Urothelium cell line (cell line): ENCODE measurements at regions not wholly inside any gene's neighbourhood (a gene's known extent, or its start where the extent isn't known, plus 50 kb on each side); places are given as distances from the start of the nearest gene placed in this dataset.
"Not testable (repeated sequence)": the region's sequence is repeated elsewhere in the genome, so short reads cannot be mapped to it uniquely, and the experiment has no call there.

Source experiments
- DNase-seq: peaks from one replicate; pipeline ENCODE4 v3.0.0; 2011; ENCODE audit warnings: low spot score, mixed read lengths
- FAIRE-seq: peaks from 2 replicates; lab custom pipeline; 2011; peaks lifted over from hg19 to GRCh38; lab: Jason Lieb, UNC

DNA sequence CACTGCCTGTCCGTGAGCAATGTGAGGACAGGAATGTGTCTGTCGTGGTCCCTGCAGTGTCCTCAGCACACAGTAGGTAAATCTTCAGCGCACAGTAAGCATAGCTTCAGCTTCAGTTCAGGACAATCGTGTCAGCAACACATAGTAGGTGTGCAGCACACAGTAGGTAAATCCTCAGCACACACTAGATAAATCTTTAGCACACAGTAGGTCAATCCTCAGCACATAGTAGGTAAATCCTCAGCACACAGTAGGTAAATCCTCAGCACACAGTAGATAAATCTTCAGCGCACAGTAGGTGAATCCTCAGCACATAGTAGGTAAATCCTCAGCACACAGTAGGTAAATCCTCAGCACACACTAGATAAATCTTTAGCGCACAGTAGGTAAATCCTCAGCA is 102.4 kb downstream of the MICALL2 start:
- not testable (repeated sequence) for DNase-seq
- peak; percentile 99 for FAIRE-seq

DNA sequence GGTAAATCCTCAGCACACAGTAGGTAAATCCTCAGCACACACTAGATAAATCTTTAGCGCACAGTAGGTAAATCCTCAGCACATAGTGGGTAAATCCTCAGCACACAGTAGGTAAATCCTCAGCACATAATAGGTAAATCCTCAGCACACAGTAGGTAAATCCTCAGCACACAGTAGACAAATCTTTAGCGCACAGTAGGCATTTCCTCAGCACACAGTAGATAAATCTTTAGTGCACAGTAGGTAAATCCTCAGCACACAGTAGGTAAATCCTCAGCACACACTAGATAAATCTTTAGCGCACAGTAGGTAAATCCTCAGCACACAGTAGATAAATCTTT is 102.0 kb downstream of the MICALL2 start:
- not testable (repeated sequence) for DNase-seq, FAIRE-seq

DNA sequence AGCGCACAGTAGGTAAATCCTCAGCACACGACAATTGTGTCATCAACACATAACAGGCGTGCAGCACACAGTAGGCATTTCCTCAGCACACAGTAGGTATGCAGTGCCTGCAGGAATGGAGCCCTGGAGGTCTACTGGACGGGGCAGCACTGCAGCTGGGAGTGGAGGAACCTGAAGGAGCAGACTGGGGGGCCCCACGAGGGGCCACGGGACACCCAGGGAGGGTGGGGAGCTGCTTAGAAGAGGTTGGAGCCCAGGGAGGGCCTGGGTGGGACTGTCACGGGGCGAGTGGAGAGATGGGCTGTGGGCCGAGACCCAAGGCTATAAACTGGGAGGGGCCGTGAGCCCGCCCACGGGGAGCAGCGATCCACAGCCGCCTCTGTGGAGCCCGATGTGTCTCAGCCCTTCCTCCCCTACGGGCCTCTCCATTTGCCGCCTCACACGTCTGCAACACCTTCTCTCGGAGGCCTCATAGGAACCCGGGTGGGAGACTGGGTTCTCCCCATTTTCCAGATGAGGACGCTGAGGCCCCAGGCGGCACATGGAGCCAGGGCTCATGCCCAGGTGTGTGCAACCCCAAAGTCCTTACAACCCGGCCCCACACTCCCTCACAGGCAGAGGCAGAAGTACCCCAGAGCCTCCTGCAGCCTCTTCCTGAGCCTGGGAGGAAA is 101.5 kb downstream of the MICALL2 start:
- FAIRE-seq (no peak), DNase-seq (no peak)

DNA sequence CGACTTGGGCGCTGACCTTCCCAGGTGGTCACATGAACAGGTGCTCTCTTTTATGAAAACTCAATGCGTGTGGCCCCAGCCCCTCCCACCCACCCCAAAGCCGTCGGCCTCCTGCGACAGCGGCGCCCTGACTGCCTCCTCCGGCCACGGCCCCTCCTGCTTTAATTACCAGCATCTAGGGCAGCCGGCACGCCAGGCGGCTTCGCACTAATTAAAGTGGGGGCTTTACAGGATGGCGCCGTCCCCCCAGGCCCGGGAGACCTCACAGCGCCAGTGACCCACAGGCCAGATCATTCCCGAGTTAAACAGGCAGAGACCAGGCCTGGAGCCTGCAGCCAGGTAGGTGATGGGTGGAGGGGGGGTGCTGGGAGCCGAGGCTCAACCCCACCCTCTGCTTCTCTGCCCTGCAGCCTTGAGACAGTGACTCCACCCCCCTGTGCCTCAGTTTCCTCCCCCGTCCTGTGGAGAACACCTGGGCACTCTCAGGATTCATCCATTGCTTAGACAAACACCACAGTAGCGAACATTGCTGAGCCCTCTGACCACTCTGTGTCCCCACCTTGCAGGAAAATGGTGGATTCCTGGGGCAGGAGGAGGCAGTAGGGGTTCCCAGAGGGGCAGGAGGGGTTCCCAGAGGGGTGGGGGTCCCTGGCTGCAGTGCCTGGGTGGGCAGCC is 100.8 kb downstream of the MICALL2 start:
- FAIRE-seq, result peak; percentile 84
- no peak for DNase-seq

DNA sequence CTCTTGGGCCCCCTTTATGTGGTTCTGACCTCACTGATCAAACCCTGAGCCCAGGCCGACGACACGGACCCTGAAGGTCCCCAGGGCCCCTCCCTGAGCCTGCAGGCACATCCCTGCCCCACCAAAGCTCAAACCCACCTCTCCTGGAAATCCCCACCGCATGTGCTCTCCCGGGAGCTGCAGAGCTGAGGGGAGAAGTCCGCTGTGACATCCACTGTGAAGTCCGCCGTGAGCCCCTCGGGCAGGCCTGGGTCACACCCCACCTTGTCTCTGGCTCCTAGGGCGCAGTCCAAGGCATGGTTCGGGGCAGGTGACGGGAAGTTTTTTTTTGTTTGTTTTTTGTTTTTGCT is 100.2 kb downstream of the MICALL2 start:
- FAIRE-seq (no peak), DNase-seq (no peak)

DNA sequence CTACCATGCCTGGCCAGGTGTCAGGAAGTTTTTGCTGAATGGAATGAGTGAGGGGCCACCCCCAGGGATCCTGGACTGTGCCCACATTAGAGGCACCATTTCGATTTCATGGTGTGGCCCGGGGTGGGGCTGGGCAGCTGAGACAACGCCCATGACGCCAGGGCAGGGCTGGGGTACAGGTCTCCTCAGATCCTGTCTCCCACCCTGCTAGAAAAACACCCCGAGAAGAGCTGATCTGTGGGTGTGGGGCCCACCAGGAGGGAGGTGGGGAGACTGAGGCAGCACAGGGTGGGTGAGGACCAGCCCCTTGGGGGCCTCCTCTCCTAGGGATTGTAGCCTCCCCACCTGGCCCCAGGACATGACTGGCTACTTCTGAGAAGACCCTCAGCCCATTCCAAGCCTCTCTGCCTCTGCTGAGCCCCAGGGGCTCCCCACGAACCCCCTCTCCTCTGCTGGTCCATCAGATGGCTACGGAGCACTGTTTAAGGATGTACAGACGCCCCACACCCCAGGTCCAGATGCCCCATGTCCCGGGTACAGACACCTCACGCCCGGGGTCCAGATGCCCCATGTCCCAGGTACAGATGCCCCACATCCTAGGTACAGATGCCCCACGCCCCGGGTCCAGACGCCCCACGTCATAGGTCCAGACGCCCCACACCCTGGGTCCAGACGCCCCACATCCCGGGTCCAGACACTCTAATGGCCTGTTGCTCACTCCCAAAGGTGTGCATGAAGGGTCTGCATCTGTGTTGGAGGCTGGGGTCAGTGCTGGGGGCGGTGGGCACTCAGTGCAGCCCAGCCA is 99.4 kb downstream of the MICALL2 start:
- no peak for FAIRE-seq
- no peak for DNase-seq

DNA sequence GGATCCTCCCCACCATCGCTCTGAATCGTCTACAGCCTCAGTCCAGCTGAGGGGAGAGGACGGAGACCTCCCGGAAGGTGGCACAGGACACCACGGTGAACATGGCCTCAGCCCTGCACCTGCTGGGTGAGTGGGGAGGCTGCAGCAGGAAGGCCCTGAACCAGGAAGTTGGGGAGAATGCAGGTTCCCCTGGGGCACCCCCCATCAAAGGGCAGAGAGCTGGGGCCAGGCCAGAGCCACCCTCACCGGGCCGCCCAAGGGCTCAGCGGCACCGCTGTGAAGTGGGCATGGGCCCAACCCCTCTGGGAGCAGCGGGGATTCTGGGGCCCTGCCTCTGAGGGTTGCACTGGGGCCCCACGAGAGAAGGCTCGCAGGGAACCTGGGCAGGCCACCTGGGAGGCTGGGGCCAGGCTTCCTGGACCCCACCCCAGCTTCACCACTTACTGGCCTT is 98.7 kb downstream of the MICALL2 start:
- no peak for DNase-seq
- peak; percentile 84 for FAIRE-seq

DNA sequence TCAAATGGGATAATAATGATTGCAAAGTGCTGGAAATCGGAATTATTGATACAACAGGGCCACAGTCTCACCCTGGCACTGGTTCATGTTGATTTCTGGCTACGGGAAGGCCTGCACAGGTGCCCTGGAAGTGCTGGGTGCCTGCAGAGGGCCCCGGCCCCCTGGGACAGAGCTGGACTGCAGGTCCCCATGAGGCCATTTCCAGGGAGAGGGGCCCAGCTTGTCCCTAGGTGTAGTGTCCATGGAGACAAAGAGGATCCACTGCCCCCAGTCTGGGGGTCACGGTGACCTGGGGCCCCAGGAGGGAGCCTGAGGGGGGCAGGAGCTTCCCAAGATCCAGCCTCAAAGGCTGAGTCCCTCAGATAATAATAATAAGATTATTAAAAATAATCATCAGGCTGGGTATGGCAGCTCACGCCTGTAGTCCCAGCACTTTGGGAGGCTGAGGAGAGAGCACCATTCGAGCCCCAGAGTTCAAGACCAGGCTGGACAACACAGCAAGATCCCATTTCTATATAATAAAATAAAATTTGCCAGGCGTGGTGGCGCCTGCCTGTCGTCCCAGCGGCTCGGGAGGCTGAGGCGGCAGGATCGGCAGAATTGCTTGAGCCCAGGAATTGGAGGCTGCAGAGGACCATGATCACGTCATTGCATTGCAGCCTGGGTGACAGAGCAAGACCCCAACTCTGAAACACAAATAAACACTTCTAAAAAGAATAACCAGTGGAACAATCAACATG is 98.1 kb downstream of the MICALL2 start:
- no peak for DNase-seq
- no peak for FAIRE-seq

DNA sequence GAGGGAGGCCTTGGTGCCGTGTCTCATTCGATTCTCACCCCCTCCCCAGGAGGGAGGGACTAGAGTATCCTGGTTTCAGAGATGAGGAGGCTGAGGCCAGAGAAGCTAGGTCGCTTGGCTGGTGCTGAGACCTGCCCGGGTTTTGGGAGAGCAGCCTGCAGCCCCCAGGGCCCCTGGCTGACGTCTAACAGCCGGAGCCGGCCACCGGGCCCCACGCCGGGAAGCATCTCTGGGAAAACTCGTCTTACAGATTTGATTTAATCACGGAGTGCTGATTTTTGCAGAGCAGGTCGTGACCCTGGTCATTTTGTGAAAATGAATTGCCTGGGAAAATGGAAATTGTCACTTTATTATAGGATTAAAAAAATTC is 97.5 kb downstream of the MICALL2 start:
- peak; percentile 68 for FAIRE-seq
- DNase-seq, result no peak

DNA sequence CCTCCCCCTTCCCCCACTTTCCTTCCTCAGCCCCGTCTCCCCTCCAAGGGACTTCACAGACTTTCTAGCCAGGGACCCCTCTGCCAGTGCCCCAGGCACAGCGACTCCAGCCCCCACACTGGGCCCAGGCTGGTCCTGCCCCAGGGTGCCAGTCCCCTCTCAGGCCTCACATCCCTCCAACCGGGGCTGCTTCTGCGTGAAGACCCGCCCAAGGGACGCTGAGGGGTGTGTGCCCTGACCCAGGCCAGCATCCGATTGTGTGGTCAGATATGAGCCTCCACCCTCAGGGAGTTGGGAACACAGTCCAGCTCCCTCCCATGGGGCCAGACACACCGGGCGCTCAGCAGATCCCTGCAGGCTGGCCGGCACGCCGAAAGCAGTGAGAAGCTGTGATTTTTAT is 97.0 kb downstream of the MICALL2 start:
- no peak for DNase-seq
- no peak for FAIRE-seq

DNA sequence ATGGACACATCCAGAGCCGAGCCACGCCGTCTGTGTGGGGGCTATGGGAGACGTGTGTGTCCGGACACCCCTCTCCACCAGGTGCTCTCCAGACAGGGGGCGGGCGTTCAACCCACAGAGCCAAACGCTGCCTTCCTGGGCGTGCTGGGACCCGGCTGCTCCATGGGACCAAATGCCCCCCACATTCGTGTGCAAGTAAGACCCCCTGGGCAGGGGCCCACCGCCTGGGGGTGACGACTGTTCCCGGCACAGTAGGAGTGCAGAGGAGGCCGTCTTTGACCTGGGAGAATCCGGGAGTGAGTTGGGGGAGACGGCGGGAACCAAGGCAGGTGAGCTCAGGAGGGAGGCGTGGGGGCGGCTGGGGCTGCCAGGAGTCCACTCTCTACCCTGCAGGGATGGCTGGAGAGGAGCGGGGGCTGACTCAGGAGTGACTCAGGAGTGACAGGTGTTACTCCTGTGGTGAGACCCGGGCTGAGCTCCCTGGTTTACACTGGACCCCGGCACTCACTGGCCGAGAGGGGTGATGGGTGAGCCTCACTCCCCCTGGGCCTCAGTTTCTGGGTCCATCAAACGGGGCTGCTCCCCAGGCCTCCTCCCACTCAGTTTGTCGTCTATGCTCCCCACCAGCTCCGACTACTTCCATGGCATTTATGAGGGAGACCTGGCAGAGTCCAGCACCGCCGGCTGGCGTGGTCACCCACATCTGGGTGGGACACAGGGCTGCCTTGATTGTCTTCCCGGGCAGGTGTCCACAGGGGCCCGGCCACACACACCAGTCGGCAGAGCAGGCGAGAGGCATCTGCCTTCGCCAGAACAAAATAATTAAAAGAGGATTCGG is 95.0 kb downstream of the MICALL2 start:
- no peak for DNase-seq

DNA sequence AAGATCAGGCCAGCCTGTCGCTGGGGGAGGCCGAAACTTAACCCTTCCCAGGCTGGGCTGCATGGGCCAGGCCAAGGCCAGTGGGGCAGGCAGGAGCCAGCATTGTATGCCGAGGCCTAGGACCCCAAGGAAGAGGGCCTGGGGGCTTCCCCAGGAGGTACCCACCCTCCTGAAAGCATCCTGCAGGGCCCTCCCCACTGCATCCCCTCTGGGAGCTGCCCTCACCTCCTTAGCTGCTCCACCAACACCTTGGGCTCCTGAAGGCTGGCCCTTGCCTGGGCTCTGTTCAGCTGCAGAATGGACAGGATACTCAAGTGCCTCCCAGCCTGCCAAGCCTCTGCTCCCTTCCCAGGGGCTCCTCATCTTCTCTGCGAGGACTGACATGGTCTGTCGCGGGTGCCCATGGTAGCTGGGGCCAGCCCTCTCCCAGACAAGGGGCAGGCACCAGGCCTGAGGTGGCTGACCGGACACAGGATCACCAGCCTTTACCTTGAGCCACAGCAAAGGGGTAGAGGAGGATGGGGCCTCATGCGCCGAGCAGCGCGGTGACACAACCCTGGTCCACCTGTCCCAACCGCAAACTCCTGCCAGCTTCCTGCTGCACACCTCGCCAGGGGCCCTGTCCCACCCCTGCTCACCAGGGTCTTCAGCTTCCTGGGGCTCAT is 94.2 kb downstream of the MICALL2 start:
- FAIRE-seq (peak; percentile 87), DNase-seq (no peak)

More for the DNA sequence above, 95.0 kb downstream of the MICALL2 start:
- FAIRE-seq, result peak; percentile 76

DNA sequence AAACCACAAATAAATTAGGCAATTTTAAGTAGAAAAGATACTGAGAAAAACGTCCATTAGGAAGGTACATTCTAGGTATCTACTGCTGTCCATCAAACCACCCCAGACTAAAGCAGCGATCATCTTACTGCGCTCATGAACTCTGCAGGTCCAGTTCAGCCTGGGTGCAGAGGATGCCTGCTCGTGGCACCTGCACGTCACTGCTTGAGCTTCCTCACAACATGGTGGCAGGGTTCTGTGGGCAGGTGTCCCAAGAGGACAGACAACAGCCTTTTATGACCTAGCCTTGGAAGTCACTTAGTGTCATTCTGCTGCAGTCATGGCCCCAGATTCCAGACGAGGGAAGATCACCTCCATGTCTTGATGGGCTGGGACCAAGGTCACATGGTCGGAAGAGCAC is 93.4 kb downstream of the MICALL2 start:
- FAIRE-seq (peak; percentile 82), DNase-seq (no peak)

DNA sequence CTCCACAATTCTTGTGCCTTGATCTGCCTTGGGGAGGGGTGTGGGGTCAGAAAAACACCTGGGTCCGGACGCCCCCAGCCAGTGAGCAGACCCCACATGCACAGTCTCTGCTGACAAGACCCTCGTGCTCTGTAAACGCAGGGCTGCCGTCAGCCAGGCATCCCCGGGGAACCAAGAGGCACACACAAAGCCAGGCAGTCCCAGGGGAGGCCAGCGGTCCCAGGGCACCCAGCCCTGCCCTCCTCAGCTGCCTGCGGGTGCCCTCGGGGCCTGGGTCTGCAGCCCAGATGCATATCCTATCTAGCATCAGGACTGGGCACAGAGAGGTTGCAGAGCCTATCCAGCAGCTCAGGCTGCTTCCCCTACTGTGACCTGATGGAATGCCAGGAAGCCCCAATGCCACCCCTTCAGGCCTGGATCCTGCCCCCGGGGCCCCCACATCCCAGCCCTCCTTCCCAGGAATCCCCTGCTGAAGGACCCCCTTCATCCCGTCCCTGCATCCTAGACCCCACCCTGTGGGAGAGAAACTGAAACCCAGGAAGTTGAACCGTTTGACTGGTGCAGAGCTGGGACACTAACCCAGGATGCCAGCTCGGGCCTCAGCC is 92.4 kb downstream of the MICALL2 start:
- FAIRE-seq, result no peak
- no peak for DNase-seq

DNA sequence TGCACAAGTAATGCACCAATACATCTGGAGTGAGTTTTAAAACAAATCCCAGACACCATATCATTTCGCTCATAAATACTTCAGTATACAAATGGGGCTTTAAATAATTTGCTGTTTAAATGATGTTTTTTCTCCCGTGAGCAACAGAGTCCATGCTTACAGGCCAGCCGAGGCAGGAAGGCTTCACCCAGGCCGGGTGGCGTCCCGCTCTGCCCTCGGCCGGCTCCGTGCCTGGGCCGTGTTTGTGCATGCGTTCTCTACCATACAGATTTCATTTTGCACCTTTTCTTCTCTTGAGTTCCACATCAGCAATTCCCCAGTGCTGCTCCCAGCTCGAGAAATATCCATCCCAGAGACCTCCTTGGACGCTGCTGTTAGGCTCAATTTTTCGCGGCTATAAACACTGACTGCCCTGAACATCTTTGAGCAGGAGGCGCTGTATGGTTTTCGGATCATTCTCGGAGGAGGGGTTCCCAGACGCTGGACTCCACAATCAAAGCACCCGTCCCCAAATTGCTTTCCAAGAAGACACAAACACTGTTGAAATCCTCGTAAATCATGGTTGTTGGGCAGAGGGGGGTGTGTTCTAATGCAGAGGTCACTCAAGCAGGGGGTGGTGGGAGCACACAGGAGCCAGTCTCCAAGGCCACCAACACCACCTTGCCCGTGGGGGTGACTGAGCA is 91.6 kb downstream of the MICALL2 start:
- FAIRE-seq (peak; percentile 87), DNase-seq (no peak)

DNA sequence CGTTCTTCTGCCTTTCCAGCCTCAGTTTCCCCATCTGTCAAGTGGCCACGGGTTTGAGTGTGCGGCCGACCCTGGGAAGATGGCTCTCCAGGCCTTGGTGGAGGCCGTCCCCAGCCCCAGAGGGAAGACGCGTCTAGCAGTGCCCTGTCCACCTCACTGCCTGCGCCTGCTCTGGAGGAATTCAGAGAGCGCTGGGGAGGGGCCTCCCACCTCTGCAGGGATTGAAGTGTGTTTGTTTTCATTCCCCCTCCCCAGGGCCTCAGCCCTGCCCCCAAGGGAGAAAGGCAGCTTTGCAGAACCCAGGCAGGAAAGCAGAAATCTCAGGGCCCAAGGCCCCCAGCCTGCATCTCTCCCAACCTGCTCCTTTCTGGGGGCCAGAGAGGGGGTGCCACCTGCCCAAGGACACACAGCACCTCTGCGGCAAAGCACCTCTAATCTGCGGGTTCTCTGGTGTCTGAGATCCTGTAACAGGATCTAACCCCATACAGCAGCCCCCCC is 91.0 kb downstream of the MICALL2 start:
- FAIRE-seq (peak; percentile 63), DNase-seq (no peak)

DNA sequence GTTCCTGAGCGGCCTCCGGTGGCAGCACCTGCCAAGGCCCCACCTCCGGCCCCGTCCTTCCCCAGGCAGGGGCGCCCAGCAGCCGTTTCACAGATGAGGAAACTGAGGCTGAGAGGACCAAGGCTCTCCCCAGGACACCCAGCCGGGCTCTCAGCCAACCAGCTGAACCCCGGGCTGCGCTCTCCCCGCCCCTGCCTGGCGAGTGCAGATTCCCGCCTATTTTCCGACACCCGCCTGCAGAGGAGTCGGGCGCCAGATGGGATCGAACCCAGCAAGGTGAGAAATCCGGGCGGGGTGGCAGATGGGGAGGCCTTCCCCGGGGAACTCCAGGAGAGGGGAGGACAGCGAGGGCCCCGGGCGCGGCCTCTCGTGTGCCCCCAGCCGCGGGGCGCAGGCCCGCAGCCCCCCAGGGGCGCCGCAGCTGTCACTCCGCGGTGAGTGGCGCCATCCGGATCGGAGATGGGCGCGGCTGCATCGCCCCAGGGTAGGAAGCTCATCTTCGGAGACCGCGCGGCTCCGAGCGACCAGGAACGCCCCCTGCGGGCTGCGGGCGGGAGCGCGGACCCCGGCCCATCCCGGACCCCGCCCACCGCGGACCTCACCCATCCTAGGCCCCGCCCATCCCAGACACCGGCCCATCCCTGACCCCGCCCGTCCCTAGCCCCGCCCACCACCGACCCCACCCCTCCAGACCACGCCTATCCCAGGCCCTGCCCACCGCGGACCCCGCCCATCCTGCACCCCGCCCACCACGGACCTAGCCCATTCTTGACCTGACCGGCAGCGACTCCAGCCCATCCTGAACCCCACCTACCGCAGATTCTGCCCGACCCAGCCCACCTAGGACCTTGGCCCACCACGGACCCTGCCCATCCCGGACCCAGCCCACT is 90.3 kb downstream of the MICALL2 start:
- DNase-seq, result peak; percentile 77
- FAIRE-seq, result peak; percentile 91
